IMR-90 (cell line): ENCODE measurements at regions not wholly inside any gene's neighbourhood (a gene's known extent, or its start where the extent isn't known, plus 50 kb on each side); places are given as distances from the start of the nearest gene placed in this dataset.

Source experiments
- ATAC-seq: fragments of 200-7000 bp; cut with Tn5 transposase; 2 replicates; pipeline ENCODE4 v1.9.1; 2020; ENCODE audit warnings: low read depth, mild to moderate bottlenecking, moderate library complexity
- BruUV-seq: library from RNA; stranded (reverse); fragments of 400-500 nt; replicated peaks from 2 replicates; lab custom pipeline; 2021; lab: Mats Ljungman, UMichigan
- CTCF ChIA-PET: fragments of 300-600 bp; formaldehyde crosslinking; extraction: SDS; loops from one replicate; lab custom pipeline; 2021; ENCODE audit warnings: antibody characterized with exemption; lab: Yijun Ruan, JAX
- POLR2A ChIA-PET: fragments of 300-600 bp; sonication (Branson Sonifier 250); formaldehyde crosslinking; loops from one replicate; lab custom pipeline; 2022; ENCODE audit warnings: antibody characterized with exemption; ENCODE audit not compliant: unreplicated experiment; lab: Charles Lee
- DNase-seq: peaks from one replicate; pipeline ENCODE4 v3.0.0; 2013
- H2AFZ ChIP-seq: replicated peaks from 2 replicates; pipeline ENCODE3; 2013; ENCODE audit warnings: low read length, mild to moderate bottlenecking; ENCODE audit not compliant: poor library complexity
- H2AK5ac ChIP-seq: 2 replicates; pipeline ENCODE4 v1.6.1; 2013; ENCODE audit warnings: low read depth, low read length, inconsistent platforms
- H2AK9ac ChIP-seq: replicated peaks from 2 replicates; pipeline ENCODE3; 2013; ENCODE audit warnings: mild to moderate bottlenecking, low read depth, low read length, moderate library complexity; ENCODE audit not compliant: poor library complexity
- H2BK120ac ChIP-seq: 2 replicates; pipeline ENCODE4 v1.6.1; 2013; ENCODE audit warnings: low read depth, low read length, inconsistent platforms
- H2BK15ac ChIP-seq: 3 replicates; pipeline ENCODE4 v1.6.1; 2013; ENCODE audit warnings: low read depth, low read length, inconsistent platforms
- H2BK20ac ChIP-seq: 2 replicates; pipeline ENCODE4 v1.6.1; 2013; ENCODE audit warnings: low read depth, mild to moderate bottlenecking, inconsistent platforms, low read length, moderate library complexity
- H2BK5ac ChIP-seq: 2 replicates; pipeline ENCODE4 v1.6.1; 2013; ENCODE audit warnings: mild to moderate bottlenecking, low read depth, low read length, inconsistent platforms; ENCODE audit not compliant: poor library complexity, severe bottlenecking
- H3K14ac ChIP-seq: replicated peaks from 2 replicates; pipeline ENCODE4 v1.6.1; 2013; ENCODE audit warnings: low read depth, low read length, inconsistent platforms
- H3K18ac ChIP-seq: 2 replicates; pipeline ENCODE4 v1.6.1; 2013; ENCODE audit warnings: low read depth, low read length, control low read depth
- H3K23ac ChIP-seq: 2 replicates; pipeline ENCODE4 v1.6.1; 2013; ENCODE audit warnings: low read depth, low read length, inconsistent platforms
- H3K27ac ChIP-seq: 2 replicates; pipeline ENCODE4 v1.5.1; 2013; ENCODE audit warnings: mild to moderate bottlenecking, control low read depth, low read length; ENCODE audit not compliant: insufficient read depth
- H3K27me3 ChIP-seq: 2 replicates; pipeline ENCODE4 v1.6.1; 2013; ENCODE audit warnings: low read length; ENCODE audit not compliant: control insufficient read depth, insufficient read depth
- H3K36me3 ChIP-seq: 2 replicates; pipeline ENCODE4 v1.6.1; 2013; ENCODE audit warnings: low read length, mixed read lengths; ENCODE audit not compliant: control insufficient read depth, insufficient read depth
- H3K4ac ChIP-seq: 2 replicates; pipeline ENCODE4 v1.6.1; 2013; ENCODE audit warnings: low read depth, low read length, inconsistent platforms
- H3K4me1 ChIP-seq: 2 replicates; pipeline ENCODE4 v1.6.1; 2013; ENCODE audit warnings: low read length, mixed read lengths; ENCODE audit not compliant: control insufficient read depth, insufficient read depth
- H3K4me2 ChIP-seq: 2 replicates; pipeline ENCODE4 v1.6.1; 2013; ENCODE audit warnings: low read depth, mild to moderate bottlenecking, control low read depth, low read length, moderate library complexity
- H3K4me3 ChIP-seq: 2 replicates; pipeline ENCODE4 v1.5.1; 2013; ENCODE audit warnings: low read depth, mild to moderate bottlenecking, control low read depth, low read length, moderate library complexity; ENCODE audit not compliant: insufficient read depth
- H3K56ac ChIP-seq: 2 replicates; pipeline ENCODE4 v1.6.1; 2013; ENCODE audit warnings: low read length, inconsistent platforms; ENCODE audit not compliant: insufficient read depth; ENCODE audit errors: extremely low read depth
- H3K79me1 ChIP-seq, 2 experiments: 2 replicates each; pipeline ENCODE4 v1.6.1; 2013; ENCODE audit warnings: low read length in 2 of 2, inconsistent platforms in 1 of 2, low read depth in 1 of 2
- H3K9ac ChIP-seq: 2 replicates; pipeline ENCODE4 v1.6.1; 2013; ENCODE audit warnings: low read depth, low read length, control low read depth
- H3K9me1 ChIP-seq: 2 replicates; pipeline ENCODE4 v1.6.1; 2013; ENCODE audit warnings: low read length, inconsistent platforms; ENCODE audit not compliant: insufficient read depth
- H3K9me3 ChIP-seq: 2 replicates; pipeline ENCODE4 v1.6.1; 2013; ENCODE audit warnings: low read length; ENCODE audit not compliant: control insufficient read depth, insufficient read depth
- H4K20me1 ChIP-seq: 2 replicates; pipeline ENCODE4 v1.6.1; 2013; ENCODE audit warnings: low read length, inconsistent platforms; ENCODE audit not compliant: insufficient read depth
- H4K5ac ChIP-seq: 2 replicates; pipeline ENCODE4 v1.6.1; 2013; ENCODE audit warnings: mild to moderate bottlenecking, low read depth, low read length, control low read depth
- H4K8ac ChIP-seq, 2 experiments: 2 replicates each; pipeline ENCODE4 v1.6.1; 2013; ENCODE audit warnings: low read depth in 2 of 2, low read length in 2 of 2, control low read depth in 1 of 2, inconsistent platforms in 1 of 2
- H4K91ac ChIP-seq: 2 replicates; pipeline ENCODE4 v1.6.1; 2013; ENCODE audit warnings: low read depth, low read length, inconsistent platforms; ENCODE audit not compliant: insufficient read depth
- BHLHE40 ChIP-seq: fragments of 150-350 bp; IDR thresholded peaks from 2 replicates; pipeline ENCODE4 v1.6.1; 2016; ENCODE audit warnings: mild to moderate bottlenecking, low read depth, low read length
- CEBPB ChIP-seq: IDR thresholded peaks from 2 replicates; pipeline ENCODE4 v1.6.1; 2012; ENCODE audit warnings: low read depth, low read length, improper control_type of control experiment
- CTCF ChIP-seq: conservative IDR thresholded peaks from 2 replicates; pipeline ENCODE4 v1.5.1; 2012; ENCODE audit warnings: mild to moderate bottlenecking, low read depth, low read length, improper control_type of control experiment
- ELK1 ChIP-seq: fragments of 150-350 bp; IDR thresholded peaks from 2 replicates; pipeline ENCODE4 v1.6.1; 2016; ENCODE audit warnings: low read depth, mild to moderate bottlenecking, low read length, moderate library complexity, borderline replicate concordance
- MAFK ChIP-seq: IDR thresholded peaks from 2 replicates; pipeline ENCODE4 v1.6.1; 2012; ENCODE audit warnings: low read depth, low read length, improper control_type of control experiment
- MAZ ChIP-seq: IDR thresholded peaks from 2 replicates; pipeline ENCODE4 v1.6.1; 2012; ENCODE audit warnings: low read depth, mild to moderate bottlenecking, low read length, improper control_type of control experiment, moderate library complexity, borderline replicate concordance
- NFE2L2 ChIP-seq: fragments of 150-350 bp; IDR thresholded peaks from 2 replicates; pipeline ENCODE4 v1.6.1; 2016; ENCODE audit warnings: low read depth, mild to moderate bottlenecking, low read length
- RAD21 ChIP-seq: IDR thresholded peaks from 2 replicates; pipeline ENCODE4 v1.6.1; 2012; ENCODE audit warnings: low read length, improper control_type of control experiment
- RCOR1 ChIP-seq: IDR thresholded peaks from 2 replicates; pipeline ENCODE4 v1.6.1; 2012; ENCODE audit warnings: mild to moderate bottlenecking, low read length, improper control_type of control experiment; ENCODE audit not compliant: insufficient replicate concordance
- WGBS, 2 experiments: methylation state at CpG; one replicate each; pipeline versions ENCODE4 v1.1.5 to v1.1.7; 2013; ENCODE audit warnings: missing lambda C conversion rate in 2 of 2; ENCODE audit not compliant: insufficient read length in 1 of 2; ENCODE audit errors: extremely low coverage in 2 of 2; 5-methylcytosine and 5-hydroxymethylcytosine counted together
- dilution Hi-C: fragments of 300-500 bp; cut with HindIII; formaldehyde crosslinking; loops from one replicate; pipeline ENCODE4 v1.14.3; 2018; ENCODE audit warnings: low sequenced_read_pairs; ENCODE audit not compliant: unreplicated experiment
- in situ Hi-C: fragments of 300-500 bp; cut with MboI; formaldehyde crosslinking; loops from 3 replicates; pipeline ENCODE4 v1.14.3; 2019; ENCODE audit warnings: low sequenced_read_pairs, inconsistent platforms, mixed read lengths
- intact Hi-C: fragments of 100-400 bp; cut with micrococcal nuclease; formaldehyde crosslinking; loops from 2 replicates; pipeline ENCODE4 v1.10.0; 2022

GRCh38 chr3:186467969-186468368 is 76.2 kb downstream of the CRYGS start:
- no peaks in the 10 kb centered on the region for H3K79me1 ChIP-seq
- H3K36me3 ChIP-seq: no peaks in the 10 kb centered on the region
- H2BK15ac ChIP-seq: no peak overlapping the region
- in situ Hi-C loops: no loop called here
- no peak overlapping the region for H2BK20ac ChIP-seq
- dilution Hi-C loops: no loop called here
- no peak overlapping the region for H3K4me3 ChIP-seq
- CTCF ChIA-PET: no interaction called here
- intact Hi-C loops: no loop called here
- no peak overlapping the region for H2BK120ac ChIP-seq
- no peak overlapping the region for H3K4ac ChIP-seq
- no peak overlapping the region for H3K9ac ChIP-seq
- no CpG with 5 or more reads among the region's 2 CpGs for WGBS, 2 experiments
- H3K27ac ChIP-seq: no peak overlapping the region
- ATAC-seq (no peak), DNase-seq (no peak)
- no peak for TF ChIP-seq RCOR1
- no peak for TF ChIP-seq NFE2L2
- TF ChIP-seq CEBPB: no peak
- no peak for TF ChIP-seq BHLHE40
- TF ChIP-seq MAZ: no peak
- TF ChIP-seq CTCF: no peak
- no peak for TF ChIP-seq RAD21
- no peak for TF ChIP-seq MAFK
- TF ChIP-seq ELK1: no peak
- H4K91ac ChIP-seq: no peak overlapping the region
- H3K9me1 ChIP-seq: no peaks in the 10 kb centered on the region
- no peak overlapping the region for H2BK5ac ChIP-seq
- peaks cover 32% of the 10 kb centered on the region for H3K27me3 ChIP-seq
- H2AK5ac ChIP-seq: no peak overlapping the region
- no peak overlapping the region for H3K18ac ChIP-seq
- H3K23ac ChIP-seq: no peak overlapping the region
- no peak overlapping the region for H4K8ac ChIP-seq
- no peak overlapping the region for H2AK9ac ChIP-seq
- H2AFZ ChIP-seq: no peak overlapping the region
- BruUV-seq: no TSS peak
- H3K9me3 ChIP-seq: no peaks in the 10 kb centered on the region
- no peak overlapping the region for H3K4me2 ChIP-seq
- no peak overlapping the region for H3K56ac ChIP-seq
- POLR2A ChIA-PET: no interaction called here
- no peaks in the 10 kb centered on the region for H3K4me1 ChIP-seq
- H4K5ac ChIP-seq: no peak overlapping the region
- no peaks in the 10 kb centered on the region for H4K20me1 ChIP-seq
- H3K14ac ChIP-seq: no peak overlapping the region
